Testis (tissue), 2 donors: ENCODE measurements at regions not wholly inside any gene's neighbourhood (a gene's known extent, or its start where the extent isn't known, plus 50 kb on each side); places are given as distances from the start of the nearest gene placed in this dataset.

Source experiments
- DNase-seq: peaks from one replicate; pipeline ENCODE4 v3.0.0-alpha.2; 2019
- H3K27ac ChIP-seq, 2 donors: fragments of 200-600 bp; sonication (generic); one replicate each; pipeline ENCODE4 v1.5.1; 2019
- H3K27me3 ChIP-seq: fragments of 200-600 bp; sonication (generic); one replicate; pipeline ENCODE4 v1.5.1; 2019
- H3K36me3 ChIP-seq: fragments of 200-600 bp; sonication (generic); one replicate; pipeline ENCODE4 v1.5.1; 2017; ENCODE audit warnings: low read depth; ENCODE audit errors: missing control alignments
- H3K4me1 ChIP-seq: fragments of 200-600 bp; sonication (generic); one replicate; pipeline ENCODE4 v1.5.1; 2019
- H3K4me3 ChIP-seq, 2 donors: fragments of 200-600 bp; sonication (generic); one replicate each; pipeline ENCODE4 v1.5.1; 2017 to 2019
- H3K9me3 ChIP-seq: fragments of 200-600 bp; sonication (generic); one replicate; pipeline ENCODE4 v1.5.1; 2017
- POLR2A ChIP-seq: fragments of 450-650 bp; IDR thresholded peaks from one replicate; pipeline ENCODE4 v1.6.1; 2017; ENCODE audit warnings: antibody characterized with exemption, mild to moderate bottlenecking, moderate library complexity
- WGBS, 2 donors: methylation state at CpG; one replicate each; pipeline ENCODE4 v1.1.5; 2018; 5-methylcytosine and 5-hydroxymethylcytosine counted together
- intact Hi-C: fragments of 100-400 bp; cut with DNase I; formaldehyde crosslinking; loops from one replicate; pipeline ENCODE4 v1.15.1; 2023; ENCODE audit warnings: low total_unique reads
- TF ChIP-seq, protein P1 (sequence below), 3 experiments: fragments of 450-650 bp in 2 of 3; fragments of 200-600 bp in 1 of 3; sonication (generic) in 1 of 3; IDR thresholded peaks; one replicate each; pipeline ENCODE4 v1.5.1; 2016 to 2019; ENCODE audit warnings: antibody characterized with exemption in 3 of 3, mild to moderate bottlenecking in 2 of 3, moderate library complexity in 1 of 3

DNA sequence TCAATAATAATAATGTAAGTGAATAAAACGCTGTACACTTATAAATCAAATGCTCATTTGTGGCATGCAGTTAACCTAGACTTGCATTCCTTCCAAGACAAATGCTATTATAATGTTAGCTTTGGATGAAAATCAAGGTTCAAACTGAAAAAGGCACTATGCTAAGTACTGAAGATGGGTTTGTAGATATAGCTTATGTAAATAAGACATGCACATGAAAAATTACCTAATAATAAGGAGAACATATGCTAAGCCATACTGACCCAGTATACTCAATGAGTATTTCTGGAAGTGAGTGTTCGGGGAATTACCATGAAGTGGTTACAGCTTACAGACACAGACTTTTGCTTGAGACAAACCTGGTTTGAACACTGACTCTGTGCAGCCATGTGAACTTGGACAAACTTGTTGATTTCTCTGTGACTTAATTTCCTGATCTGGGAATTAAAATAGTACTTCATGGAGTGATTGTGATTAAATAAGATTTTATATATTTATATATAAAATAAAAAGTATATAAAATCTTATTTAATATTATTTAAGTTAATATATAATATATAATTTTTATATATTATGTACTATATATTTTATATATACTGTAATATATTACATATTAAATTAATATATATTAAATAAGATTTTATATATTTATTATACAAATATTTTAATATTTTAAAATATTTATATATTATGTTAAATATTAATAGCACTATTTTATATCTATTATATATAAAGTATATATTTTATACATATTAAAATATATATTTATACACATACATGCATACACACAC lies 159.2 kb downstream of the ZPLD1 start:
- TF ChIP-seq, protein P1, sequence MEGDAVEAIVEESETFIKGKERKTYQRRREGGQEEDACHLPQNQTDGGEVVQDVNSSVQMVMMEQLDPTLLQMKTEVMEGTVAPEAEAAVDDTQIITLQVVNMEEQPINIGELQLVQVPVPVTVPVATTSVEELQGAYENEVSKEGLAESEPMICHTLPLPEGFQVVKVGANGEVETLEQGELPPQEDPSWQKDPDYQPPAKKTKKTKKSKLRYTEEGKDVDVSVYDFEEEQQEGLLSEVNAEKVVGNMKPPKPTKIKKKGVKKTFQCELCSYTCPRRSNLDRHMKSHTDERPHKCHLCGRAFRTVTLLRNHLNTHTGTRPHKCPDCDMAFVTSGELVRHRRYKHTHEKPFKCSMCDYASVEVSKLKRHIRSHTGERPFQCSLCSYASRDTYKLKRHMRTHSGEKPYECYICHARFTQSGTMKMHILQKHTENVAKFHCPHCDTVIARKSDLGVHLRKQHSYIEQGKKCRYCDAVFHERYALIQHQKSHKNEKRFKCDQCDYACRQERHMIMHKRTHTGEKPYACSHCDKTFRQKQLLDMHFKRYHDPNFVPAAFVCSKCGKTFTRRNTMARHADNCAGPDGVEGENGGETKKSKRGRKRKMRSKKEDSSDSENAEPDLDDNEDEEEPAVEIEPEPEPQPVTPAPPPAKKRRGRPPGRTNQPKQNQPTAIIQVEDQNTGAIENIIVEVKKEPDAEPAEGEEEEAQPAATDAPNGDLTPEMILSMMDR (IDR thresholded peaks at IDR 0.05): no peak
- no peak for TF ChIP-seq POLR2A
- Histone ChIP-seq H3K36me3 (no peaks in the 10 kb centered on the region), H3K27me3 (no peaks in the 10 kb centered on the region), H3K4me1 (no peaks in the 10 kb centered on the region), H3K4me3 (no peak overlapping the region), H3K27ac (no peak overlapping the region), H3K9me3 (no peaks in the 10 kb centered on the region)
- DNase-seq: no peak
- intact Hi-C loops: no loop called here
- 49 to 53% methylated on average over 2 of the region's 2 CpGs for WGBS, 2 donors

- 83 to 85% methylated on average over 3 of the region's 3 CpGs for WGBS, 2 donors
- no peaks in the 10 kb centered on the region for H3K9me3 ChIP-seq
- no peak for DNase-seq
- TF ChIP-seq, protein P1 (IDR thresholded peaks at IDR 0.05): no peak
- no peak for TF ChIP-seq POLR2A
- H3K4me3 ChIP-seq: no peak overlapping the region
- no peaks in the 10 kb centered on the region for H3K4me1 ChIP-seq
- intact Hi-C loops: no loop called here
- no peaks in the 10 kb centered on the region for H3K36me3 ChIP-seq
- no peaks in the 10 kb centered on the region for H3K27me3 ChIP-seq
- no peak overlapping the region for H3K27ac ChIP-seq
Measured at GRCh38 chr3:102595057-102595456, 160.2 kb downstream of the ZPLD1 start.

GRCh38 chr3:102599819-102600576 lies 165.2 kb downstream of the ZPLD1 start:
- no peaks in the 10 kb centered on the region for H3K36me3 ChIP-seq
- 85% methylated on average over 7 of the region's 7 CpGs for WGBS, 2 donors
- no peak overlapping the region for H3K27ac ChIP-seq
- DNase-seq: no peak
- H3K4me3 ChIP-seq: no peak overlapping the region
- H3K4me1 ChIP-seq: peaks cover 21% of the 10 kb centered on the region
- H3K9me3 ChIP-seq: no peaks in the 10 kb centered on the region
- intact Hi-C loops: no loop called here
- H3K27me3 ChIP-seq: no peaks in the 10 kb centered on the region
- TF ChIP-seq, protein P1 (IDR thresholded peaks at IDR 0.05): no peak
- no peak for TF ChIP-seq POLR2A

DNA sequence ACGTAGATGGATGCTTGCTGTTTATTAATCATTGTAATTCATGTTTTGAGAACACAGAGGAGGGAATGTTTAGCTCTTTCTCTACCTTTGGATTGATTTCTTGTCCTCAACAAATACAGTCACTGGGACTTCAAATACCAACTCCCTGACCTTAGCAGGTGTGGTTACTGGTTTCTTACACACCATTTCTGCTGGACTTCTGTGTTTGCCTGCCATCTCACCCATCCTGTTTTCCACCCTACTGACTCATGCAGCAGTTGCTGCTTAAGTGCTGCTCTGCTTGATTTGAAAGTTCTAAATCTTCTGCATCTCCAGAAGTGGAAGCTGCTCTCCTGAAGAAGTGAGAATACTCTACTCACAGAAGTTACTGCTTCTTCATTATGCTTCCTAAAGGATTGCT lies 170.3 kb downstream of the ZPLD1 start:
- Histone ChIP-seq H3K36me3 (no peaks in the 10 kb centered on the region), H3K27ac (no peak overlapping the region), H3K9me3 (no peaks in the 10 kb centered on the region), H3K4me3 (no peak overlapping the region), H3K4me1 (peaks cover 25% of the 10 kb centered on the region), H3K27me3 (no peaks in the 10 kb centered on the region)
- no peak for DNase-seq
- 83 to 88% methylated on average over 1 of the region's 1 CpG for WGBS, 2 donors
- intact Hi-C loops: no loop called here
- TF ChIP-seq POLR2A: no peak
- TF ChIP-seq, protein P1 (IDR thresholded peaks at IDR 0.05): no peak
